VCaP (cell line): ENCODE measurements at regions not wholly inside any gene's neighbourhood (a gene's known extent, or its start where the extent isn't known, plus 50 kb on each side); places are given as distances from the start of the nearest gene placed in this dataset.

ENCODE experiments used
- H3K27ac ChIP-seq: fragments of 450-650 bp; 2 replicates; pipeline ENCODE4 v1.5.1; 2017
- TF ChIP-seq, protein P1 (sequence below): fragments of 450-650 bp; conservative IDR thresholded peaks from 2 replicates; pipeline ENCODE4 v1.5.1; 2017; ENCODE audit warnings: mild to moderate bottlenecking, moderate library complexity

DNA sequence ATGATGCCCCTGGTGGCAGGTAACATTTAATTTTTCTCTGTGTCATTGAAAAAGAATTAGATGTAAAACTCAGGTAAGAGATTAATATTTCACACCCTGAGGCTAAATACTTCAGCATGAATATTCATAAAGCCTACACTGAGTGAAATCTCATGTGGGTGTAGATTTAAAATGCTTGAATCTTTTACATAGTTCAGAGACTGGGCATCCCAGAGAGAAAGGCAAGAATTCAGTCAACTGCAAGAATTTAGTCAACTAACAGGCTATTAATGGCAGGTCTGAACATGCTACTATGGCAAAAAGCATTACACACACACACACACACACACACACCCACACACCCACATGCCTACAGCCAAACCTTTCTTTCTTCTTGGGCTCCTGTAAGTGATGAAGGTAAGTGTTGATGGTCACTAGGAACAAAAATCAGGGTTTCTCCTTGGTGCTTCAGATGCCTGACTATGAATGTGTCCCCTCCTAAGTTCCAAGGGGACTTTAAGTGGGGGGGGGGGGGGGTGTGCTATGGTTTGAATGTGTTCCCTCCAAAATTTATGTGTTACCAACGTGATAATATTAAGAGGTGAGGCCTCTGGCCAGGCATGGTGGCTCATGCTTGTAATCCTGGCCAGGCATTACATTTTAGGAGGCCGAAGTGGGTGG lies 63.7 kb upstream of the PSMD7 start:
- TF ChIP-seq, protein P1, sequence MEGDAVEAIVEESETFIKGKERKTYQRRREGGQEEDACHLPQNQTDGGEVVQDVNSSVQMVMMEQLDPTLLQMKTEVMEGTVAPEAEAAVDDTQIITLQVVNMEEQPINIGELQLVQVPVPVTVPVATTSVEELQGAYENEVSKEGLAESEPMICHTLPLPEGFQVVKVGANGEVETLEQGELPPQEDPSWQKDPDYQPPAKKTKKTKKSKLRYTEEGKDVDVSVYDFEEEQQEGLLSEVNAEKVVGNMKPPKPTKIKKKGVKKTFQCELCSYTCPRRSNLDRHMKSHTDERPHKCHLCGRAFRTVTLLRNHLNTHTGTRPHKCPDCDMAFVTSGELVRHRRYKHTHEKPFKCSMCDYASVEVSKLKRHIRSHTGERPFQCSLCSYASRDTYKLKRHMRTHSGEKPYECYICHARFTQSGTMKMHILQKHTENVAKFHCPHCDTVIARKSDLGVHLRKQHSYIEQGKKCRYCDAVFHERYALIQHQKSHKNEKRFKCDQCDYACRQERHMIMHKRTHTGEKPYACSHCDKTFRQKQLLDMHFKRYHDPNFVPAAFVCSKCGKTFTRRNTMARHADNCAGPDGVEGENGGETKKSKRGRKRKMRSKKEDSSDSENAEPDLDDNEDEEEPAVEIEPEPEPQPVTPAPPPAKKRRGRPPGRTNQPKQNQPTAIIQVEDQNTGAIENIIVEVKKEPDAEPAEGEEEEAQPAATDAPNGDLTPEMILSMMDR: 0 out of 2 replicates have a peak, but pooled peaks have one; percentile 12
- H3K27ac ChIP-seq: no peak overlapping the region

DNA sequence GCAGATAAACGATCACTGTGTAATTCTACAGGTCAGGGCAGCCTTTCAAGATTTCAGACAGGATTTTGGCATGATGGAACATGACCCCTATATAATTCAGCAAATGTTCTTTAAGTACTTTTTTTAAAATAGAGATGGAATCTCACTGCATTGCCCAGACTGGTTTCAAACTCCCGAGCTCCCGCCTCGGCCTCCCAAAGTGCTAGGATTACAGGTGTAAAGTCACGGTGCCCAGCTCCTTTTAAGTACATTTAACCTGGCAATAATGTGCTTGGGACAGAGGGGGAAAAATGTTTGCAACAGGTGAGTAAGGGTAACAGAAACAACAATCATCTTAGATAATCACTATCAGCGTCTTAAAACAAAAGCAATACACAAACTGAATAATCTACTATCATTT lies 66.5 kb upstream of the PSMD7 start:
- TF ChIP-seq, protein P1: no peak

DNA sequence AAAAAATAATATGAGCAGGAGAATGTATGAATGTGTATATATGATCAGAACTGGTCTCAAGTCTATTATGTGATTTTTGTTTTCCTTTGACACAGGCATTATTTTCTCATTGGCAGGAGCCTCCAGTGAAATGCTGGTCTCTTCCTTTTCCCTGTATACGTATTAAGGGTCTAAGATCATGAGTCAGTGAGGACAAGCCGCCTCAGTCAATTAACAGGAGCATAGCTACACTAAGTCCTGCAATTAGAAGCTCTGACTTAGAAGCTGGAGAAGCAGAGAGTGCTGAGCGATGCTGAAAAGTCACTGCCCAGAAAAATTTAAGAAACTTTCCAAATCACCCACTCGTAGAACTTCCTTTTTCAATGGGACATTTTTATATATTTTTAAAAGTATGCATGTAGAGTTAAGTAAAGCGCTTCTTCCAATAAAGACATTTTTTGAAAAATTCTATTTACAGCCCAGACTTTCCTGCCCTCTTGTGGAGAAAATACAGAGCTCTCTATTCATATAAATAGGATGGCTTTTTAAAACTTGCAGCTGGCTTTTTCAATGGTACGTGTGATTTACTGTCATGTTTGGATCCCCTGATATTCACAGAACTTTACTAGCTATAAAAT lies 70.2 kb upstream of the PSMD7 start:
- TF ChIP-seq, protein P1: peak; percentile 80
- no peak overlapping the region for H3K27ac ChIP-seq

More for the DNA sequence above, 66.5 kb upstream of the PSMD7 start:
- no peak overlapping the region for H3K27ac ChIP-seq

DNA sequence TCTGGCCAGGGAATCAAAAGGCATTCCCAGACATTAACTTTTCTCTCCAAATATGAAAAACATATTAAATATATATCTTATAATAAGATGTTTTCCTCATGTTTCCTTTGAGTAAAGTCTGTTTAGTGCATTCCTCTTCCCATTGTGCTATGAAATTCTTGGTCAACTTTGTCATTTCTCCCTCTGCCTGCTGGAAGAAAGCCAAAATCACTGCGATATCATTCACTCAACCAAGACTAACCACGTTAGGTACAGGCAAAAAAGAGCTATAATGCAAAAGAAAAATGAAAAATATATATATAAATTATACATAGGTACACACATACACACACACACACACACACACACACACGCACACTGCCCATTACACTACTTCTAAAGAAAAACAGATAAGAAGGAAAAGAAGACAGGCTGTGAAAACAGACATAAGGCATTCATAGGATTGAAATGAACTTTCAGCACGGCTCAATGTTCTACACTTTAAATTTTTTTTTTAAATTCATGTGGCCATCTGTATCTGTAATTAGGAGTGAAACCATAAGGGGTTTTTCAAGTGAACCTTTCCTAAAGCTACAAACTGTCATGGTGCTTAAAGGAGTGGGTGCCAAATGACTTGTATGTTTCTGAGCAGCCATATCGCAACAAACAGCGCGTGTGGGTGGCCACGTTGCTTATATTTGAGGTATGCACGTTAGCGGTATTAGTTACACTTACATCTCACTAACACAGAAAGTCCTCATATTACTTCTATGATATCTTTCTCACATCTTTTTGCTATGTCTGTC lies 71.6 kb upstream of the PSMD7 start:
- TF ChIP-seq, protein P1: no peak
- no peak overlapping the region for H3K27ac ChIP-seq

DNA sequence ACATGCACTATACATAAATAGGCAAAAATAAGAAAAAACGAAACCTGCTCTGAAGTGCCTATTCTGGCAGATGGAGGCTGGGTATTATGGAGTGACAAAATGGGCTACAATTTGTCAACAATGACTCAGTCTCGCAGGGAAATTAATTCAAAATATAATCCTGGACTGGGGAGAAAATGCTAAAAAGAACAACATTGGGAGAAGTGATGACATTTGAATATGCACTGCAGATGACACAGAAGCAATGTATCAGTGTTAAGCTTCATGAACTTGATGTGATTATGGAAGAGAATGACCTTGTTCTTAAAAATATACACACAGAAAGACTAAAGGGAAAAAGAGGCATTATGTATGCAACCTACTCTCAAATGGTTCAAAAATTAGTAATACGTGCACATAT lies 74.8 kb upstream of the PSMD7 start:
- no peak overlapping the region for H3K27ac ChIP-seq
- TF ChIP-seq, protein P1: no peak

DNA sequence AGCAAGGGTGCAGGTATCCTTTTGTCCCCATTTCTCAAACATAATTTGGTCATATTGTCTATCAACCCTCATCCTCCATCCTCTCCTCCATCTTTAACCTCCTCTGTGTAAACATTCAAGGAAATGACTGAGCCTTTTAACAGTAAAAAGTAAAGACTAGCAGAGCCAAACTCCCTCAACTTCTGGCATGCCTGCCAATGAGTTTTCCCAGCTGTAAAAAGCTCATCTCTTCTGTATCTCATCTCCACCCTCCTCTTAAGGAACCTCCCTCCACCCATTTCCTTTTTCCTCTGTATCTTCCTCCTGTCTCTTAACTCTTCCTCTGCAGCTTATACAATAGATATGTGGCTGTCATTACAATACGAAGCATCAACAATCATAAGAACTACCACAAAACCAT lies 76.9 kb upstream of the PSMD7 start:
- TF ChIP-seq, protein P1: no peak
- H3K27ac ChIP-seq: no peak overlapping the region

DNA sequence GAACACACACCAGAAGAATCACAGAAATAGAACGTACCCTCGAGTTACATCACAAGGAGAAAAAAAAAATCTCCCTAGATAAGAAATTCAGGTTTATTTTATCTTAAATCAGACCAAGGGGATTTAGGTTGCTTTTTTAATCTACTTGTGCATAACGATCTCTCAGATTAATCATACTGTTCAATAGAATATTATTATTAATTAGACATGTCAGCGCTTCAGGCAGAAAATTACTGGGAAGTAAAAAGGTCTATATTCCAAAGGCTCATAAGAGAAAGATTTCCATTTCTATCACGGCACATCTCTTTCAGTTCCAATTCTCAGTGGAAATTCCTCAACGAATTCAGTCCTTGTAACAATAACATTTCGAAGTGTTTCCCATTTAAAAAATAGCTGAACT lies 77.7 kb upstream of the PSMD7 start:
- TF ChIP-seq, protein P1: no peak
- H3K27ac ChIP-seq: no peak overlapping the region
